ENCODE measurements at regions not wholly inside any gene's neighbourhood (a gene's known extent, or its start where the extent isn't known, plus 50 kb on each side); places are given as distances from the start of the nearest gene placed in this dataset.

- peaks cover 7% of the 10 kb centered on the region for H3K4me1 ChIP-seq
- H3K9me3 ChIP-seq (replicated peaks) = no peaks in the 10 kb centered on the region
- no peaks in the 10 kb centered on the region for H3K36me3 ChIP-seq
- H3K27ac ChIP-seq (replicated peaks) = no peak overlapping the region
- H3K4me3 ChIP-seq = no peak overlapping the region
- no peak for DNase-seq
- intact Hi-C loops (cut with micrococcal nuclease) = no loop called here
- H3K27me3 ChIP-seq (ENCODE audit: low read depth) = peaks cover 41% of the 10 kb centered on the region
- no peak for TF ChIP-seq CTCF (IDR thresholded peaks at IDR 0.05; ENCODE audit: borderline replicate concordance)
Measured at GRCh38 chr20:11682285-11682684, 235.4 kb upstream of the BTBD3 start.

GRCh38 chr20:11686195-11686594 lies 231.5 kb upstream of the BTBD3 start:
- Histone ChIP-seq H3K4me1 (peaks cover 9% of the 10 kb centered on the region), H3K27me3 (ENCODE audit: low read depth) (peaks cover 47% of the 10 kb centered on the region), H3K36me3 (no peaks in the 10 kb centered on the region), H3K4me3 (no peak overlapping the region), H3K27ac (replicated peaks) (no peak overlapping the region), H3K9me3 (replicated peaks) (no peaks in the 10 kb centered on the region)
- no peak for TF ChIP-seq CTCF (IDR thresholded peaks at IDR 0.05; ENCODE audit: borderline replicate concordance)
- intact Hi-C loops (cut with micrococcal nuclease) = no loop called here
- no peak for DNase-seq

- no peak for TF ChIP-seq CTCF (IDR thresholded peaks at IDR 0.05; ENCODE audit: borderline replicate concordance)
- H3K27me3 ChIP-seq (ENCODE audit: low read depth) = peaks cover 46% of the 10 kb centered on the region
- peaks cover 9% of the 10 kb centered on the region for H3K4me1 ChIP-seq
- intact Hi-C loops (cut with micrococcal nuclease) = no loop called here
- DNase-seq = peak; percentile 33
- H3K36me3 ChIP-seq = no peaks in the 10 kb centered on the region
- no peak overlapping the region for H3K27ac ChIP-seq (replicated peaks)
- no peaks in the 10 kb centered on the region for H3K9me3 ChIP-seq (replicated peaks)
- H3K4me3 ChIP-seq = peak overlapping the region; percentile 57
Measured at GRCh38 chr20:11686820-11687543, 230.7 kb upstream of the BTBD3 start.

GRCh38 chr20:11687546-11688292 lies 230.0 kb upstream of the BTBD3 start:
- no peak overlapping the region for H3K4me3 ChIP-seq
- H3K36me3 ChIP-seq = no peaks in the 10 kb centered on the region
- intact Hi-C loops (cut with micrococcal nuclease) = no loop called here
- TF ChIP-seq CTCF (IDR thresholded peaks at IDR 0.05; ENCODE audit: borderline replicate concordance) = no peak
- H3K27me3 ChIP-seq (ENCODE audit: low read depth) = peaks cover 42% of the 10 kb centered on the region
- no peak overlapping the region for H3K27ac ChIP-seq (replicated peaks)
- H3K9me3 ChIP-seq (replicated peaks) = no peaks in the 10 kb centered on the region
- peaks cover 9% of the 10 kb centered on the region for H3K4me1 ChIP-seq
- DNase-seq = no peak

GRCh38 chr20:11689262-11689661 lies 228.4 kb upstream of the BTBD3 start:
- Histone ChIP-seq H3K4me1 (peaks cover 9% of the 10 kb centered on the region), H3K36me3 (no peaks in the 10 kb centered on the region), H3K4me3 (no peak overlapping the region), H3K27me3 (ENCODE audit: low read depth) (peaks cover 36% of the 10 kb centered on the region), H3K9me3 (replicated peaks) (no peaks in the 10 kb centered on the region), H3K27ac (replicated peaks) (no peak overlapping the region)
- intact Hi-C loops (cut with micrococcal nuclease) = no loop called here
- DNase-seq = no peak
- no peak for TF ChIP-seq CTCF (IDR thresholded peaks at IDR 0.05; ENCODE audit: borderline replicate concordance)
